ENCODE measurements at regions not wholly inside any gene's neighbourhood (a gene's known extent, or its start where the extent isn't known, plus 50 kb on each side); places are given as distances from the start of the nearest gene placed in this dataset.

GRCh38 chr9:2493529-2493928, 128.1 kb upstream of the VLDLR start:
- H2AFZ ChIP-seq (ENCODE audit: low read depth, low read length): no peak overlapping the region
- no TSS peak for BruUV-seq (replicated peaks)
- no peaks in the 10 kb centered on the region for H3K9me3 ChIP-seq (replicated peaks; ENCODE audit: control insufficient read depth, insufficient read depth, low read length)
- ChIA-PET CTCF (no interaction called here), POLR2A (no interaction called here)
- no peaks in the 10 kb centered on the region for H4K20me1 ChIP-seq (replicated peaks; ENCODE audit: control insufficient read depth, extremely low read depth, insufficient read depth, low read length)
- H3K4me2 ChIP-seq (ENCODE audit: insufficient read depth, low read length): no peak overlapping the region
- H3K4me1 ChIP-seq (ENCODE audit: control insufficient read depth, extremely low read depth, insufficient read depth, low read length): no peaks in the 10 kb centered on the region
- H3K9ac ChIP-seq (replicated peaks; ENCODE audit: extremely low read depth, insufficient read depth, low read length): no peak overlapping the region
- dilution Hi-C loops (cut with MboI; ENCODE audit: extremely low pct_ligation_motif_present, low sequenced_read_pairs): no loop called here
- H3K9me1 ChIP-seq (replicated peaks; ENCODE audit: control insufficient read depth, extremely low read depth, insufficient read depth, low read length): no peaks in the 10 kb centered on the region
- no peaks in the 10 kb centered on the region for H3K79me2 ChIP-seq (ENCODE audit: control insufficient read depth, insufficient read depth, low read length)
- no peak overlapping the region for H3K4me3 ChIP-seq (replicated peaks in 1 of 3; ENCODE audit: insufficient read depth in 1 of 3, low read depth in 1 of 3, low read length in 3 of 3)
- TF ChIP-seq MAX (IDR thresholded peaks at IDR 0.05; ENCODE audit: insufficient read depth, insufficient read length): no peak
- no peak for TF ChIP-seq POLR2AphosphoS5 (IDR thresholded peaks at IDR 0.05; ENCODE audit: insufficient read depth, low read depth, low read length)
- no peak overlapping the region for H3K27ac ChIP-seq (ENCODE audit: insufficient read depth, low read depth, low read length)
- no peaks in the 10 kb centered on the region for H3K36me3 ChIP-seq (ENCODE audit: control insufficient read depth in 2 of 2, extremely low read depth in 1 of 2, insufficient read depth in 2 of 2, low read length in 2 of 2)
- no peak for DNase-seq (ENCODE audit: low read depth, low spot score)
- intact Hi-C loops (cut with micrococcal nuclease): no loop called here
- FAIRE-seq: no peak
- H3K27me3 ChIP-seq (ENCODE audit: control insufficient read depth in 2 of 2, insufficient read depth in 2 of 2, low read length in 2 of 2): peaks cover 5 to 7% of the 10 kb centered on the region in 2 experiments

- ChIA-PET CTCF (interaction anchor here (0.6 to 1.5 kb wide), 4 partner anchors 12 to 364 kb away, joined by 3 to 4 read pairs (median 3); no protein-coding TSS in a partner anchor), POLR2A (no interaction called here)
- H4K20me1 ChIP-seq (replicated peaks; ENCODE audit: control insufficient read depth, extremely low read depth, insufficient read depth, low read length): no peaks in the 10 kb centered on the region
- no peaks in the 10 kb centered on the region for H3K4me1 ChIP-seq (ENCODE audit: control insufficient read depth, extremely low read depth, insufficient read depth, low read length)
- H3K9me3 ChIP-seq (replicated peaks; ENCODE audit: control insufficient read depth, insufficient read depth, low read length): no peaks in the 10 kb centered on the region
- H3K9me1 ChIP-seq (replicated peaks; ENCODE audit: control insufficient read depth, extremely low read depth, insufficient read depth, low read length): no peaks in the 10 kb centered on the region
- intact Hi-C loops (cut with micrococcal nuclease): loop anchor here (2.0 kb wide), 1 partner anchor 20 kb away; no protein-coding TSS in a partner anchor
- TF ChIP-seq MAX (IDR thresholded peaks at IDR 0.05; ENCODE audit: insufficient read depth, insufficient read length): no peak
- TF ChIP-seq FOS (IDR thresholded peaks at IDR 0.05; ENCODE audit: borderline replicate concordance, insufficient read depth, low read length): no peak
- H2AFZ ChIP-seq (ENCODE audit: low read depth, low read length): no peak overlapping the region
- H3K9ac ChIP-seq (replicated peaks; ENCODE audit: extremely low read depth, insufficient read depth, low read length): no peak overlapping the region
- no peak overlapping the region for H3K4me3 ChIP-seq (replicated peaks in 1 of 3; ENCODE audit: insufficient read depth in 1 of 3, low read depth in 1 of 3, low read length in 3 of 3)
- DNase-seq (ENCODE audit: low read depth, low spot score) (no peak), FAIRE-seq (no peak)
- H3K27ac ChIP-seq (ENCODE audit: insufficient read depth, low read depth, low read length): no peak overlapping the region
- peaks cover 5 to 11% of the 10 kb centered on the region in 2 experiments for H3K27me3 ChIP-seq (ENCODE audit: control insufficient read depth in 2 of 2, insufficient read depth in 2 of 2, low read length in 2 of 2)
- H3K36me3 ChIP-seq (ENCODE audit: control insufficient read depth in 2 of 2, extremely low read depth in 1 of 2, insufficient read depth in 2 of 2, low read length in 2 of 2): no peaks in the 10 kb centered on the region
- no peak overlapping the region for H3K4me2 ChIP-seq (ENCODE audit: insufficient read depth, low read length)
- H3K79me2 ChIP-seq (ENCODE audit: control insufficient read depth, insufficient read depth, low read length): no peaks in the 10 kb centered on the region
- no TSS peak for BruUV-seq (replicated peaks)
- dilution Hi-C loops (cut with MboI; ENCODE audit: extremely low pct_ligation_motif_present, low sequenced_read_pairs): no loop called here
These were observed 127.0 kb upstream of the VLDLR start for GRCh38 chr9:2494562-2494961.
